Caco-2 (cell line): ENCODE measurements at regions not wholly inside any gene's neighbourhood (a gene's known extent, or its start where the extent isn't known, plus 50 kb on each side); places are given as distances from the start of the nearest gene placed in this dataset.

Experiments used
- BruUV-seq: library from RNA; stranded (reverse); fragments of 400-500 nt; replicated peaks from 2 replicates; lab custom pipeline; 2021; lab: Mats Ljungman, UMichigan
- CTCF ChIA-PET: fragments of 300-600 bp; sonication (Branson Sonifier 250); formaldehyde crosslinking; loops from one replicate; lab custom pipeline; 2022; ENCODE audit warnings: antibody characterized with exemption; lab: Charles Lee
- POLR2A ChIA-PET: fragments of 300-600 bp; sonication (Branson Sonifier 250); formaldehyde crosslinking; loops from one replicate; lab custom pipeline; 2022; ENCODE audit warnings: antibody characterized with exemption; lab: Charles Lee
- DNase-seq, 2 experiments: peaks; one replicate each; pipeline versions ENCODE4 v3.0.0 to v3.0.0-alpha.2; 2020 to 2022
- H3K27me3 ChIP-seq: replicated peaks from 2 replicates; pipeline ENCODE4 v1.6.0; 2011; ENCODE audit warnings: low read length; ENCODE audit not compliant: control insufficient read depth, insufficient read depth
- H3K36me3 ChIP-seq: 2 replicates; pipeline ENCODE4 v1.5.1; 2011; ENCODE audit warnings: low read length; ENCODE audit not compliant: control insufficient read depth, insufficient read depth
- H3K4me1 ChIP-seq: fragments of 250-450 bp; sonication (Bioruptor Pico); 2 replicates; pipeline ENCODE4 v1.5.1; 2020; ENCODE audit warnings: mild to moderate bottlenecking
- H3K4me3 ChIP-seq: 2 replicates; pipeline ENCODE4 v1.5.1; 2011; ENCODE audit warnings: low read depth, mild to moderate bottlenecking, control low read depth, low read length
- H3K9me3 ChIP-seq: fragments of 250-450 bp; sonication (Bioruptor Pico); 2 replicates; pipeline ENCODE4 v1.5.1; 2020; ENCODE audit warnings: mild to moderate bottlenecking, moderate library complexity
- H3K27ac Mint-ChIP-seq: one replicate; pipeline ENCODE4 v1.8.0; 2022; ENCODE audit warnings: mixed read lengths; ENCODE audit not compliant: unreplicated experiment
- H3K27me3 Mint-ChIP-seq: one replicate; pipeline ENCODE4 v1.8.0; 2022; ENCODE audit warnings: mixed read lengths; ENCODE audit not compliant: insufficient read depth, unreplicated experiment
- H3K36me3 Mint-ChIP-seq: one replicate; pipeline ENCODE4 v1.8.0; 2022; ENCODE audit warnings: mild to moderate bottlenecking, mixed read lengths; ENCODE audit not compliant: insufficient read depth, unreplicated experiment
- H3K4me1 Mint-ChIP-seq: one replicate; pipeline ENCODE4 v1.8.0; 2022; ENCODE audit warnings: low read depth, mixed read lengths; ENCODE audit not compliant: unreplicated experiment
- H3K4me3 Mint-ChIP-seq: one replicate; pipeline ENCODE4 v1.8.0; 2022; ENCODE audit warnings: mild to moderate bottlenecking, moderate library complexity, mixed read lengths; ENCODE audit not compliant: unreplicated experiment
- H3K9me3 Mint-ChIP-seq: one replicate; pipeline ENCODE4 v1.8.0; 2022; ENCODE audit warnings: mixed read lengths; ENCODE audit not compliant: unreplicated experiment
- intact Hi-C: fragments of 100-400 bp; cut with micrococcal nuclease; formaldehyde crosslinking; loops from one replicate; pipeline ENCODE4 v1.10.0; 2022; ENCODE audit not compliant: unreplicated experiment
- TF ChIP-seq, protein P1 (sequence below), 2 experiments: fragments of 200-600 bp in 1 of 2; IDR thresholded peaks; 1 replicate in 1 of 2; 2 replicates in 1 of 2; pipeline versions ENCODE4 v1.5.1 to v1.8.0; 2011 to 2022; ENCODE audit warnings: antibody characterized with exemption in 1 of 2, control low read depth in 1 of 2, inconsistent platforms in 1 of 2, low read depth in 1 of 2, low read length in 1 of 2, mild to moderate bottlenecking in 1 of 2, moderate library complexity in 1 of 2; ENCODE audit not compliant: insufficient read depth in 1 of 2, severe bottlenecking in 1 of 2, unreplicated experiment in 1 of 2

GRCh38 chrX:10821293-10821692 is 200.9 kb upstream of the MID1 start:
- Histone ChIP-seq H3K27me3 (no peaks in the 10 kb centered on the region), H3K36me3 (no peaks in the 10 kb centered on the region), H3K9me3 (no peaks in the 10 kb centered on the region), H3K4me3 (no peak overlapping the region), H3K4me1 (no peaks in the 10 kb centered on the region)
- no peak overlapping the region for H3K4me3 Mint-ChIP-seq
- no peaks in the 10 kb centered on the region for H3K27me3 Mint-ChIP-seq
- peaks cover 12% of the 10 kb centered on the region for H3K36me3 Mint-ChIP-seq
- intact Hi-C loops: no loop called here
- H3K4me1 Mint-ChIP-seq: peaks cover 21% of the 10 kb centered on the region
- TF ChIP-seq, protein P1, sequence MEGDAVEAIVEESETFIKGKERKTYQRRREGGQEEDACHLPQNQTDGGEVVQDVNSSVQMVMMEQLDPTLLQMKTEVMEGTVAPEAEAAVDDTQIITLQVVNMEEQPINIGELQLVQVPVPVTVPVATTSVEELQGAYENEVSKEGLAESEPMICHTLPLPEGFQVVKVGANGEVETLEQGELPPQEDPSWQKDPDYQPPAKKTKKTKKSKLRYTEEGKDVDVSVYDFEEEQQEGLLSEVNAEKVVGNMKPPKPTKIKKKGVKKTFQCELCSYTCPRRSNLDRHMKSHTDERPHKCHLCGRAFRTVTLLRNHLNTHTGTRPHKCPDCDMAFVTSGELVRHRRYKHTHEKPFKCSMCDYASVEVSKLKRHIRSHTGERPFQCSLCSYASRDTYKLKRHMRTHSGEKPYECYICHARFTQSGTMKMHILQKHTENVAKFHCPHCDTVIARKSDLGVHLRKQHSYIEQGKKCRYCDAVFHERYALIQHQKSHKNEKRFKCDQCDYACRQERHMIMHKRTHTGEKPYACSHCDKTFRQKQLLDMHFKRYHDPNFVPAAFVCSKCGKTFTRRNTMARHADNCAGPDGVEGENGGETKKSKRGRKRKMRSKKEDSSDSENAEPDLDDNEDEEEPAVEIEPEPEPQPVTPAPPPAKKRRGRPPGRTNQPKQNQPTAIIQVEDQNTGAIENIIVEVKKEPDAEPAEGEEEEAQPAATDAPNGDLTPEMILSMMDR (IDR thresholded peaks at IDR 0.05; ENCODE audit: insufficient read depth in 1 of 2, low read depth in 1 of 2, low read length in 1 of 2, severe bottlenecking in 1 of 2, unreplicated experiment in 1 of 2): no peak
- CTCF ChIA-PET: no interaction called here
- no peak overlapping the region for H3K27ac Mint-ChIP-seq
- BruUV-seq: no TSS peak
- no peaks in the 10 kb centered on the region for H3K9me3 Mint-ChIP-seq
- POLR2A ChIA-PET: no interaction called here
- no peak for DNase-seq

- no TSS peak for BruUV-seq
- H3K27me3 ChIP-seq: no peaks in the 10 kb centered on the region
- H3K27ac Mint-ChIP-seq: no peak overlapping the region
- no peaks in the 10 kb centered on the region for H3K9me3 ChIP-seq
- H3K36me3 ChIP-seq: no peaks in the 10 kb centered on the region
- peaks cover 7% of the 10 kb centered on the region for H3K36me3 Mint-ChIP-seq
- CTCF ChIA-PET: no interaction called here
- DNase-seq: no peak
- H3K27me3 Mint-ChIP-seq: no peaks in the 10 kb centered on the region
- no peaks in the 10 kb centered on the region for H3K9me3 Mint-ChIP-seq
- intact Hi-C loops: no loop called here
- no peak overlapping the region for H3K4me3 Mint-ChIP-seq
- peaks cover 15% of the 10 kb centered on the region for H3K4me1 Mint-ChIP-seq
- H3K4me3 ChIP-seq: no peak overlapping the region
- TF ChIP-seq, protein P1 (IDR thresholded peaks at IDR 0.05; ENCODE audit: insufficient read depth in 1 of 2, low read depth in 1 of 2, low read length in 1 of 2, severe bottlenecking in 1 of 2, unreplicated experiment in 1 of 2): no peak
- no peaks in the 10 kb centered on the region for H3K4me1 ChIP-seq
- POLR2A ChIA-PET: no interaction called here
Measured at GRCh38 chrX:10828036-10828435, 207.7 kb upstream of the MID1 start.

DNA sequence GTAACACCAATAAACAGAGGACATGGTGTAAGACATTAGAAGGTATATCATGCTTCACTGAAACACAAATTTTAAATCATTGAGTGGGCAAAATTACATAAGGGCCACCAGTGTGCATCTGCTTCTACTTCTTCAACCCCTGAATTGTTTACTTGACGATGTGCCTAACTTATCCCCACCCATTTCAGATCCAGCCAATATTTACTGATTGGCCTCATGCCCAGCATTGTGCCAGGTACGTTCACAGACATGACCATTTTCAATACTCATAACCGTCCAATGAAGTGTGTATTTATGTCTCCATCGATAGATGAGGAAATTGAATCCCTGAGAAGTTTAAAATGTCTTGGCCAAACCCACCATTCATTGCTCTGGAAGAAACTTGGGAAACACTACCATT is 208.3 kb upstream of the MID1 start:
- H3K4me1 Mint-ChIP-seq: peaks cover 15% of the 10 kb centered on the region
- Histone ChIP-seq H3K36me3 (no peaks in the 10 kb centered on the region), H3K27me3 (no peaks in the 10 kb centered on the region), H3K4me1 (no peaks in the 10 kb centered on the region), H3K9me3 (no peaks in the 10 kb centered on the region), H3K4me3 (no peak overlapping the region)
- TF ChIP-seq, protein P1 (IDR thresholded peaks at IDR 0.05; ENCODE audit: insufficient read depth in 1 of 2, low read depth in 1 of 2, low read length in 1 of 2, severe bottlenecking in 1 of 2, unreplicated experiment in 1 of 2): no peak
- no peaks in the 10 kb centered on the region for H3K27me3 Mint-ChIP-seq
- BruUV-seq: no TSS peak
- H3K27ac Mint-ChIP-seq: no peak overlapping the region
- DNase-seq: no peak
- peaks cover 7% of the 10 kb centered on the region for H3K36me3 Mint-ChIP-seq
- CTCF ChIA-PET: no interaction called here
- no peaks in the 10 kb centered on the region for H3K9me3 Mint-ChIP-seq
- POLR2A ChIA-PET: no interaction called here
- intact Hi-C loops: no loop called here
- no peak overlapping the region for H3K4me3 Mint-ChIP-seq
